ENCODE measurements at regions not wholly inside any gene's neighbourhood (a gene's known extent, or its start where the extent isn't known, plus 50 kb on each side); places are given as distances from the start of the nearest gene placed in this dataset.

DNA sequence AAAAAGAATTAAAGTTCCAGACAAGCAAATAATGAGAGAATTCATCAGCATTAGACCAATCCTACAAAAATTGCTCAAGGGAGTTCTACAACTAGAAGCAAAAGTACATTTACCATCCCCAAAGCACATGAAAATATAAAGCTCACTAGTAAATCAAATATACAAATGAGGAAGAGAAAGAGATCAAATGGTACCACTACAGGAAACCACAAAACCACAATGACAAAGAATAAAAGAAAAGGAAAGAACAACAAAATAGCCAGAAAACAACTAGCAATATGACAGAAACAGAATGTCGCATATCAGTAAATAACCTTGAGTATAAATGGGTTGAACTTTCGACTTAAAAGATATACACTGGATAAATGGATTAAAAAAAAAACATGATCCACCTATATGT lies 739.0 kb downstream of the DTWD2 start:
- Histone ChIP-seq H3K36me3 (ENCODE audit: control insufficient read depth, insufficient read depth, low read length) (no peaks in the 10 kb centered on the region), H3K4me3 (ENCODE audit: low read depth, low read length) (no peak overlapping the region), H3K27me3 (ENCODE audit: control insufficient read depth, insufficient read depth, low read length) (no peaks in the 10 kb centered on the region)
- TF ChIP-seq, protein P1, sequence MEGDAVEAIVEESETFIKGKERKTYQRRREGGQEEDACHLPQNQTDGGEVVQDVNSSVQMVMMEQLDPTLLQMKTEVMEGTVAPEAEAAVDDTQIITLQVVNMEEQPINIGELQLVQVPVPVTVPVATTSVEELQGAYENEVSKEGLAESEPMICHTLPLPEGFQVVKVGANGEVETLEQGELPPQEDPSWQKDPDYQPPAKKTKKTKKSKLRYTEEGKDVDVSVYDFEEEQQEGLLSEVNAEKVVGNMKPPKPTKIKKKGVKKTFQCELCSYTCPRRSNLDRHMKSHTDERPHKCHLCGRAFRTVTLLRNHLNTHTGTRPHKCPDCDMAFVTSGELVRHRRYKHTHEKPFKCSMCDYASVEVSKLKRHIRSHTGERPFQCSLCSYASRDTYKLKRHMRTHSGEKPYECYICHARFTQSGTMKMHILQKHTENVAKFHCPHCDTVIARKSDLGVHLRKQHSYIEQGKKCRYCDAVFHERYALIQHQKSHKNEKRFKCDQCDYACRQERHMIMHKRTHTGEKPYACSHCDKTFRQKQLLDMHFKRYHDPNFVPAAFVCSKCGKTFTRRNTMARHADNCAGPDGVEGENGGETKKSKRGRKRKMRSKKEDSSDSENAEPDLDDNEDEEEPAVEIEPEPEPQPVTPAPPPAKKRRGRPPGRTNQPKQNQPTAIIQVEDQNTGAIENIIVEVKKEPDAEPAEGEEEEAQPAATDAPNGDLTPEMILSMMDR (IDR thresholded peaks at IDR 0.05; ENCODE audit: insufficient read depth, low read length, poor library complexity, severe bottlenecking), result no peak
- no peak for DNase-seq (ENCODE audit: low read depth)

- no peaks in the 10 kb centered on the region for H3K27me3 ChIP-seq (ENCODE audit: control insufficient read depth, insufficient read depth, low read length)
- no peak for DNase-seq (ENCODE audit: low read depth)
- TF ChIP-seq, protein P1 (IDR thresholded peaks at IDR 0.05; ENCODE audit: insufficient read depth, low read length, poor library complexity, severe bottlenecking), result no peak
- H3K4me3 ChIP-seq (ENCODE audit: low read depth, low read length), result no peak overlapping the region
- H3K36me3 ChIP-seq (ENCODE audit: control insufficient read depth, insufficient read depth, low read length), result no peaks in the 10 kb centered on the region
Observed at GRCh38 chr5:118247458-118247857, 740.9 kb downstream of the DTWD2 start.

DNA sequence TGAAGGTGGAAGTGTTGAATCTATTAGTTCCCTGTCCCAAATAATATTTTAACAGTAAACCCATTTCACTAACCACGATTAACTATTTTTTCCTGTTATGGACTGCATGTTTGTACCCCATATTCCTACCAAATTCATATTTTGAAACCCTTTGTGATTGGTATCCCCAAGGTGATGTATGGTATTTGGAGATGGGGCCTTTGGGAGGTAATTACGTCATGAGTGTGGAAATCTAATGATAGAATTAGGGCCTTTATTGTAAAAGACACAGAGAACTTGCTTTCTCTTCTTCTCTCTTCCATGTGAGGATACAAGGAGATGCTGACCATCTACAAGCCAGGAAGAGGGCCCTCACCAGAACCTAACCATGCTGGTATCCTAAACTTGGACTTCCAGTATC lies 744.7 kb downstream of the DTWD2 start:
- DNase-seq (ENCODE audit: low read depth), result no peak
- TF ChIP-seq, protein P1 (IDR thresholded peaks at IDR 0.05; ENCODE audit: insufficient read depth, low read length, poor library complexity, severe bottlenecking), result no peak
- H3K4me3 ChIP-seq (ENCODE audit: low read depth, low read length), result no peak overlapping the region
- no peaks in the 10 kb centered on the region for H3K27me3 ChIP-seq (ENCODE audit: control insufficient read depth, insufficient read depth, low read length)
- H3K36me3 ChIP-seq (ENCODE audit: control insufficient read depth, insufficient read depth, low read length), result no peaks in the 10 kb centered on the region

DNA sequence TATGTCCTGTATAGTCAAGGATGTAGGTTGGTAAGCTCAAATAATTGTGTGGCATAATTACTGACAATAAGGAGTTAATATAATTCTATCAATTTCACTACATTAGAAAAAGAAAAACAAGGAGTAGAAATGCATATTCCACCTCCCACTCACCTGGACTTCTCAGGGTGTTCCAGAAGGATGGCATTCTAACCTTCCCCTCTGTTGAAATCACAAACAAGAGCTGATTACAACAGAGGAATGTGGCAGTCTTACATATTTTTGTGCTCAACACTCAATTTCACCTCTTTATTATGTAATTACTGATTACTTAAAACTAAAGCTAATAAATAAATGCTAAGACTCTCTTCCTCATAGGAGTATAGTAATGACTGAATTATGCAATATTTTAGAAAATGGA lies 745.3 kb downstream of the DTWD2 start:
- Histone ChIP-seq H3K4me3 (ENCODE audit: low read depth, low read length) (no peak overlapping the region), H3K27me3 (ENCODE audit: control insufficient read depth, insufficient read depth, low read length) (no peaks in the 10 kb centered on the region), H3K36me3 (ENCODE audit: control insufficient read depth, insufficient read depth, low read length) (no peaks in the 10 kb centered on the region)
- TF ChIP-seq, protein P1 (IDR thresholded peaks at IDR 0.05; ENCODE audit: insufficient read depth, low read length, poor library complexity, severe bottlenecking), result no peak
- no peak for DNase-seq (ENCODE audit: low read depth)

DNA sequence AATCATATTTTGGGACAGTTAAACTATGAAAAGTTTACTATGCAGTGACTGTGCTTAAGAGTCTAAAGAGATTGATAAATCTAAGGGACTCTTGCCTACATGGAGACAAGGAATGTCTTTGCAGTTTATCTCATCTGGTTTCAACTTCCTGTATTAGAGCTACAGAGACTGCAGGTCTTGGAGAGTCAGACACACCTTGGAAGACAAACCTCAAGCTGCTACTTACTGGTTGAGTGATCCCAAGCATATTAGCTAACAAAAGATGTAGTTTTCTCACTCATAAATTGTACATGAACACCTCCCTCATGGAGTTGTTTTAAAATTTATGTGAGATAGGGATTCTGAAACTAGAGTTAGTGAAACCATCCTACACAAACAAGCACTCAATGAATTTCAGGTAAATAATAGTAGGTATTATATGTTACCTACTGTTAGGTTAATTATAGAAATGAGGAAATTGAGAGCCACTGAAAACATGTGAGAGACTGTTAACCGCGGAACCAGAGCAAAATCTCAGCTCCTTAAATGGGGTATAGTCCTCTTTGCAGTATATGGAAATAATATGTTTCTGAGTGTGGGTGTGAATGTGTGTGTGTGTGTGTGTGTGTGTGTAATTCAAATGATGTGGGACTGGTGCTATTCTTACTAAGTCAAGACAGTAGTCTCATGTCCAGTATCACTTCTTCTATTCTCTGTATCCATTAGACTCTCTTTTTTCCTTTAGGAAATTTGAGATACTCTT lies 752.1 kb downstream of the DTWD2 start:
- Histone ChIP-seq H3K27me3 (ENCODE audit: control insufficient read depth, insufficient read depth, low read length) (no peaks in the 10 kb centered on the region), H3K4me3 (ENCODE audit: low read depth, low read length) (no peak overlapping the region), H3K36me3 (ENCODE audit: control insufficient read depth, insufficient read depth, low read length) (no peaks in the 10 kb centered on the region)
- no peak for DNase-seq (ENCODE audit: low read depth)
- TF ChIP-seq, protein P1 (IDR thresholded peaks at IDR 0.05; ENCODE audit: insufficient read depth, low read length, poor library complexity, severe bottlenecking), result no peak

GRCh38 chr5:118233606-118234005 lies 754.7 kb downstream of the DTWD2 start:
- Histone ChIP-seq H3K27me3 (ENCODE audit: control insufficient read depth, insufficient read depth, low read length) (no peaks in the 10 kb centered on the region), H3K4me3 (ENCODE audit: low read depth, low read length) (no peak overlapping the region), H3K36me3 (ENCODE audit: control insufficient read depth, insufficient read depth, low read length) (no peaks in the 10 kb centered on the region)
- no peak for DNase-seq (ENCODE audit: low read depth)
- TF ChIP-seq, protein P1 (IDR thresholded peaks at IDR 0.05; ENCODE audit: insufficient read depth, low read length, poor library complexity, severe bottlenecking), result no peak

All from kidney epithelial cell (primary cell).